ENCODE measurements at regions not wholly inside any gene's neighbourhood (a gene's known extent, or its start where the extent isn't known, plus 50 kb on each side); places are given as distances from the start of the nearest gene placed in this dataset.

DNA sequence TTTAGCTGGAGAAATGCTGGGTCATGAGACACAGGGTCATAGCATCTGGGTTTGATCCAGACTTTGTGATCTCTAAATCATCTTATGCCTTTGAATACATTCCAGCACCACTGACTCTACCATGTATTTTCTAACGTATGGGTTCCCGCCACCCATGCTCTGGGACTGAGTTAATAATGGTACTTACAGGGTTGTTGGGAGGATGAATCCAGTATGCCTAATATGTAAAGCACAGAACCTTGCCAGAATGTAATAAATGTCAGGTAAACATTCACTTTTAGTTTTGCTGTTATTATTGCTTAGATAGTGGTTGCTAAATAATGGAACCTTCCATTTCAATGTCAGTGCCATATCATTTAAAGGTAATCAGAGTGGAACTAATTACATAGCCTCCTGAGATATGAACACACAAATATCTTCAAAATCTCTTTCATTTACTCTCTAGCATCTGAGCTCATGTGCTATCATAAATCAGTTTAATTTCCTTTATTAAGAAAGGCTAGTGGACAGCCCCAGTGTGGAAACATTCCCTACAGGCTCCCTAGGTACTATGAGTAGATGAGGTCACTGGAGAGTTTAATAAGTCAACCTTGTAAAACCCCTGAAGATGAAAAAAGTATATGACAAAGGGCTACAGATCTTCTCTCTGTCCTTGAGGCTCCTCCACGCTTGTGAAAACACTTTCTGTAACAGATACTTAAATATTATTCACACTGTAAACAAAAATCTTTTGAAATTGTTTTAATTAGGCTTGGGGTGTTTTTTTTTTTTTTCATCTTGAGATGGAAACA lies 226.6 kb downstream of the ALDH8A1 start:
- Histone ChIP-seq H3K9me3 (no peaks in the 10 kb centered on the region), H3K27ac (no peak overlapping the region), H3K36me3 (no peaks in the 10 kb centered on the region), H3K4me3 (no peak overlapping the region), H3K27me3 (no peaks in the 10 kb centered on the region), H3K4me1 (peaks cover 0 to 50% (median 8%) of the 10 kb centered on the region in 4 donors)
- no peak for TF ChIP-seq EP300 (IDR thresholded peaks at IDR 0.05)
- TF ChIP-seq POLR2AphosphoS5 (IDR thresholded peaks at IDR 0.05): no peak
- no peak for TF ChIP-seq POLR2A (IDR thresholded peaks at IDR 0.05)
- no peak for TF ChIP-seq CTCF (IDR thresholded peaks at IDR 0.05)
- intact Hi-C loops (cut with DNase I; ENCODE audit: low total_unique reads): no loop called here
- DNase-seq: no peak
- WGBS, 5 donors: 76 to 84% (median 82%) methylated on average over 3 of the region's 3 CpGs

GRCh38 chr6:134722200-134722870 lies 227.6 kb downstream of the ALDH8A1 start:
- Histone ChIP-seq H3K9me3 (no peaks in the 10 kb centered on the region), H3K36me3 (no peaks in the 10 kb centered on the region), H3K4me1 (peaks cover 0 to 50% (median 8%) of the 10 kb centered on the region in 4 donors), H3K27ac (no peak overlapping the region), H3K27me3 (no peaks in the 10 kb centered on the region), H3K4me3 (no peak overlapping the region)
- DNase-seq: no peak
- no peak for TF ChIP-seq EP300 (IDR thresholded peaks at IDR 0.05)
- no peak for TF ChIP-seq POLR2AphosphoS5 (IDR thresholded peaks at IDR 0.05)
- no peak for TF ChIP-seq CTCF (IDR thresholded peaks at IDR 0.05)
- TF ChIP-seq POLR2A (IDR thresholded peaks at IDR 0.05): no peak
- intact Hi-C loops (cut with DNase I; ENCODE audit: low total_unique reads): no loop called here
- 69 to 84% (median 75%) methylated on average over 5 of the region's 5 CpGs for WGBS, 5 donors

DNA sequence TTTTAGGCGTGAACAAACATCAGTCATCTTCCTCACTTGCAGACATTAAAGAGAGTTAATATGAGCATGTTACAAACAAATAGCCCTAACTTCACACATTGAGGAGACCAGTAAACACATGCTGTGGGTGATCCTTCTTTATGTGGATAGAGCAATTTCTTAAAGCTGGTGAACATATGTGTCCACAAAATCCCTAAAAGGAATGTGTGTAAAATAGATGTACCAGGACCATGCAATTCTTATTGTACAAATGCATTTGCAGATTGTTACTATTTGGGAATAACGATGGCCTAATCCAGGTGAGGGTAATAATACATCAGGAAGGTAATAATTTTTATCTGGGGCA lies 228.9 kb downstream of the ALDH8A1 start:
- DNase-seq: no peak
- no peaks in the 10 kb centered on the region for H3K36me3 ChIP-seq
- H3K27me3 ChIP-seq: no peaks in the 10 kb centered on the region
- H3K27ac ChIP-seq: peak overlapping the region in 2 of 5 donors; percentile 60 to 62
- WGBS, 5 donors: 55 to 82% (median 68%) methylated on average over 2 of the region's 2 CpGs
- intact Hi-C loops (cut with DNase I; ENCODE audit: low total_unique reads): no loop called here
- TF ChIP-seq CTCF (IDR thresholded peaks at IDR 0.05) (no peak), POLR2AphosphoS5 (IDR thresholded peaks at IDR 0.05) (no peak), EP300 (IDR thresholded peaks at IDR 0.05) (no peak), POLR2A (IDR thresholded peaks at IDR 0.05) (no peak)
- H3K4me1 ChIP-seq: peaks cover 0 to 50% (median 8%) of the 10 kb centered on the region in 4 donors
- no peaks in the 10 kb centered on the region for H3K9me3 ChIP-seq
- H3K4me3 ChIP-seq: no peak overlapping the region

DNA sequence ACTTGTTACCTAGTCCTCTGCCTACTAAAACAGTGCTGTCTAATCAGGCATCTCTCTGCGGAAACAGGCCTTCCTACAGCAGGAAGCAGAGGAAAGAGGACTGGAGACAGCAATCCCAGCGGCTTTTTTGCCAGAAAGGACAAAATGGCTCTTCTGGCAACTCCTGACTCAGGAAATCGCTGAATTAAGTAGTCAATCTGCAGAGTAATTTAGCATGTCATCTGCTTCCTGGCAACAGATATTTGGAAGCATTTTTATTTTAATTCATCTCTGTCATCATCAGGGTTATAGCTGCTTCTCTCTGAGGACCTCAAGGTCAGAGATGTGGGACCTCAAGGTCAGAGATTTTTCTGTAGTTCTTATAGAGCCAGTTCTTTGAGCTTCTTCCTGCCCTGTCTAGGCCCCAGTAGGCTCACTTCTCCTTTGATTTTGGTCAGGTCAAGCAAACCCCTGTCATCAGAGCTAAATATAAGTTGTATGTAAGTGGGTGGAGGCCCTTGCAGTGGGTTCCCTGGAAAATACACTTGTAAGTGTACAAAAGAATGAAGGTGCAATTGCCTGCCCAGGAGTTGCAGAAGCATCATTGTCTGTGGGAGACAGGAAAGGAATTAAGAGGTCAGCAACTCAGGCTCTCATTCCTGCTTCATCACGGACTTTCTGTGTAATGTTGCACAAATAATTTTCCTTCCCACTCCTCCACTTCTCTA lies 229.4 kb downstream of the ALDH8A1 start:
- Histone ChIP-seq H3K27me3 (no peaks in the 10 kb centered on the region), H3K4me1 (peaks cover 0 to 50% (median 8%) of the 10 kb centered on the region in 4 donors), H3K27ac (peak overlapping the region; percentile 1 to 62 (median 45)), H3K9me3 (no peaks in the 10 kb centered on the region), H3K36me3 (no peaks in the 10 kb centered on the region), H3K4me3 (no peak overlapping the region)
- TF ChIP-seq POLR2AphosphoS5 (IDR thresholded peaks at IDR 0.05) (no peak), CTCF (IDR thresholded peaks at IDR 0.05) (no peak)
- intact Hi-C loops (cut with DNase I; ENCODE audit: low total_unique reads): no loop called here
- peak in 1 of 2 donors; percentile 70 for DNase-seq
- 33 to 69% (median 52%) methylated on average over 4 of the region's 4 CpGs for WGBS, 5 donors
